ENCODE measurements at regions not wholly inside any gene's neighbourhood (a gene's known extent, or its start where the extent isn't known, plus 50 kb on each side); places are given as distances from the start of the nearest gene placed in this dataset.
A peak's percentile ranks its signal among the peaks of the same experiment; 100 is the strongest.
"Not testable (repeated sequence)": the region's sequence is repeated elsewhere in the genome, so short reads cannot be mapped to it uniquely, and the experiment has no call there.

GRCh38 chr2:88860421-88861075, 169.1 kb downstream of the RPIA start:
- DNase-seq (ENCODE audit: low spot score) = no peak

DNA sequence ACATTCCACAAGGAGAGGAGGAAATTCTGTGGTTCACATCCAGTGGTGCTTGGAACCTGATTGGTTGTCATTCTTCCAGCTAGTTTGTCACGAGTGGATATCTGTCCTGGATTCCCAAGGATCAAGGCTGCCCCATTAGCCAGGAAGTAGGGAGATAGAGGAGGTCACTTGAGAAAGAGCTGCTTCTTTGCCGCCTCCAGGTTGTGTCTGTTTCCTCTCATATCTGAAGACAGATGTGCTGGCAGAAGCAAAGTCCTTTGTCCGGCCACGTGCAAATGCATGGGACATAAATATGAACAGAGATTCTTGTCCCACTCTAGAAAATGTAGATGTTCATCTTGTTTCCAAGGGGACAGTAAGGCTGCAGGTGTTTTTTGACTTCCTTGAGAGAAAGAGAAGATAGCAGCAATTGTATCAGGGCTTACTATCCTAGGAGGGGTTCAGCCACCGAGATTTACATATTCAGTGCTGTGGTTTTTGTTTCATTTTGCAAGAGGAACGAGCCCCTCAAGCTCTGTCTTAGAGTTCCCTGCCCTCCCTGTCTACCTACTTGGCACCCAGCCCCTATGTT, 174.4 kb downstream of the RPIA start:
- no peak for DNase-seq (ENCODE audit: low spot score)

DNA sequence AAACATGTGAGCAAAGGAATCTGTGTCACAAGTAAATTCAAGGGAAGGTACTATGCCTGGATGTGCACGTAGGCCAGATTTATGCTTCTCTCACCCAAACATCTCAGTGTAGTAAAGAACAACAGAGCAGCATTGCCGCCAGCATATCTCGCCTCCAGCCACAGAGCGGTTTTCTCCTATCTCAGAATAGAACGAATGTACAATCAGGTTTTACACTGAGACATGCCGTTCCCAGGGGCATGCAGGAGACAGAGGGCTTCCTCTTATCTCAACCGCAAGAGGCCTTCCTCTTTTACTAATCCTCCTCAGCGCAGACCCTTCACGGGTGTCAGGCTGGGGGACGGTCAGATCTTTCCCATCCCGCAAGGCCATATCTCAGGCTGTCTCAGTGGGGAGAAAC, 175.3 kb downstream of the RPIA start:
- no peak for DNase-seq (ENCODE audit: low spot score)

GRCh38 chr2:88868861-88869260, 177.4 kb downstream of the RPIA start:
- no peak for DNase-seq (ENCODE audit: low spot score)

GRCh38 chr2:88870267-88870839, 178.9 kb downstream of the RPIA start:
- DNase-seq (ENCODE audit: low spot score) = no peak

DNA sequence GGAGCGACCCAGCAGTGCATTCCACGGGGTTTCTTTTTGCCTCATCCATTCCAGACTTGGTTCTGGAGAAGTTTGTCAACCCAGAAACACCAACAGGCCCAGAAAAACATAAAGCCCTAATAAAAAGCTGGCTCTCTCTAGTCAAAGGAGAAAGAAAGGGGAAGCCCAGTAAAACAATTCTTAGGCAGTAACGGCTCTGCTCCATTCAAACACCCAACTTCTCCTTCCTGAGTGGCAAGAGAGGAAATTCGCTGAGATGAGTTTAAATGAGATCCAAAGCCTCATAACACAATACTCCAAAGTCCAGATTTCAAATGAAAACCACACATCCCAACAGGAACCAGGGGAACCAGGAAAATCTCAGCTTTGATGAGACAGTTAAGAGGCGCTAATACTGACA, 179.9 kb downstream of the RPIA start:
- no peak for DNase-seq (ENCODE audit: low spot score)

GRCh38 chr2:88873620-88874019, 182.1 kb downstream of the RPIA start:
- DNase-seq (ENCODE audit: low spot score) = no peak

DNA sequence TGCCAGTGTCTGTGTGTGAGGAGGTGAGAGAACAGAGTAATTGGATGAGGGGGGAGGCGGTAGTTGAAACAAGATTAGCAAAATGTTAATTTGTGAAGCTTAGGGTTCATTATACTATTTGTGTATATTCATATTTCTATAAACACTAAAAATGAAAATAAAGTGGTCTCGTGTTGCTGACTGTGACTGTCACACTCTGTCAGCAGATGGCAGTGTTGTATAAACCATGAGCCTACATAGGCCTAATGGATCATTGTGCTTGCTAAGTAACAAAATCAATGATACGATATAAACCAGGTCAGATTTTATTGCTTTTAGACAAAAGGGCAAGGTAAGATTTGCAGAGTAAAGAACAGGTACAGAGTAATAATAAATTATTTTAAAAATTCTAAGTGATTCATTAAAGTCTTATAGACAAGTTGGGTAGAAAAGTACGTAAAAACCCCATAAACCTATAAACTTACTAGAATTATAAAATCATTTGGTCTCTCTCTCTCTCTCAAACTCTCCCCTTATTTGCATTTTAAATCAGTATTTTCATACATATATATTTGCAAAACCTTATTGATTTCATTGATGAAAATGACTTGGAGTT, 182.7 kb downstream of the RPIA start:
- DNase-seq (ENCODE audit: low spot score) = peak; percentile 55

DNA sequence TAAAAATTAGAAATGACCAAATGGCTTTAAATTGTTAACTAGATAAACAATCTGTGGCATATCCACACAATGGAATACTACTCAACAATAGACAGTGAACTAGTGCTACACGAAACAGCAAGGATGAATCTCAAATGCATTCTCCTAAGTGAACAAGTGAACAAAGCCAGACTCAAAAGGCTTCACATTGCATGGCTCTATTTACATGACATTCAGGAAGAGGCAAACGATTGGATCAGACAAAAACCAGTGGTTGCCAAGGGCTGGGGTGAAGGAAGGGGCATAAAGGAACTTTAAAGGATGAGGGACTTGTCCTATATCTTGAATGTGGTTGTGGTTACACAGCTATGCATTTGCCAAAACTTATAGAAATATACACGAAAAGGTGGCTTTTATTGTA, 184.3 kb downstream of the RPIA start:
- no peak for DNase-seq (ENCODE audit: low spot score)

DNA sequence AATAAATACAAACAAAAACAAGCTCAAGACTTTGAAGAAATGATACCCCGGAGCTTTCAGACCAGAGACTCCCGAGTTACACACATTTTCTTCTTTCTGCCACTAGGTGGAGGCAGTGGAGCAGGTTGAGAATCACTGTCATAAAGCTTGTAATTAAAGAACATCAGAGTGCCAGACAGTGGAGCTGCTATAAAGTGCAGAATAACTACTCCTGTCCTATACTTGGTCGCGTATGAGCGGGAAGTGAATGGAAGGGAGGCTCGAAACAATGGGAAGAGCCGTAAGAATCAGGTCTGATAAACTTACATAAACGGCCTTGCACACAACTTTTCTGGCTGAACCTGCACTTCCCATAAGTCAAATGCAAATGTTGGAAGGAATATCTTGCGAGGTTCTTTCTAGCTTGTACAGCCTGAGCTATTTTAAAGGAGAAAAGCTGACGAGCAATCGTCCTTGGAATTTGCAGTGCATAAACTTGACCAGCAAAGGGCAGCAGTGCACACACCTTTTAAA, 189.0 kb downstream of the RPIA start:
- peak; percentile 88 for DNase-seq (ENCODE audit: low spot score)

- DNase-seq (ENCODE audit: low spot score) = no peak
Measured at GRCh38 chr2:88885275-88885674, 193.8 kb downstream of the RPIA start.

GRCh38 chr2:88885679-88886416, 194.4 kb downstream of the RPIA start:
- no peak for DNase-seq (ENCODE audit: low spot score)

DNA sequence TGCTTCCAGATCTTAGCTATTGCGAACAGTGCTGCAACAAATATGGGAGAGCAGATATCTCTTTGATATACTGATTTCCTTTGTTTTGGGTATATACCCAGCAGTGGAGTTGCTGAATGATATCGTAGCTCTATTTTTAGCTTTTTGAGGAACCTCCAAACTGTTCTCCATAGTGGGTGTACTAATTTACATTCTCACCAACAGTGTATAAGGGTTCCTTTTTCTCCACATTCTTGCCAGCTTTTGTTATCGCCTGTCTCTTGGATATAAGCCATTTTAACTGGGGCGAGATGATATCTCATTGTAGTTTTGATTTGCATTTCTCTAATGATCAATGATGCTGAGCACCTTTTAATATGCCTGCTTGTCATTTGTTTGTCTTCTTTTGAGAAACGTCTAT, 196.0 kb downstream of the RPIA start:
- not testable (repeated sequence) for DNase-seq (ENCODE audit: low spot score)

- DNase-seq (ENCODE audit: low spot score) = no peak
Measured at GRCh38 chr2:88892207-88892606, 200.7 kb downstream of the RPIA start.

DNA sequence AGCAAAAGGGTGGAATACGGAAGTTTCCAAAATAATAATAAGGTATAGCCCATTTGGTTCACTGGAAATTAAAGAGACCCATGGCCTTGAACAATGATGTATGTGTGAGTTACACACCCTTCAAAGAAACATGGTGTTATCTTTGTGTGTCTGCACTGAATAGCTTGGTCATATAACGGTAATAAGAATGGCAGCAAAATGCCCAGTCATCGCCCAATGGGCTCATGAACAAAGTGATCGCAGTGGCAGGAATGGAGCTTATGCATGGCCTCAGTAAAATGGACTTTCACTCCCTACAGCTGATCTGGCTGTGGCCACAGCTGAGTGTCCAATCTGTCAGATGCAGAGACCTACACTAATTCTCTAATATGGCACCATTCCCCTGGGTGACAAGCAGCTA, 201.3 kb downstream of the RPIA start:
- DNase-seq (ENCODE audit: low spot score) = no peak

DNA sequence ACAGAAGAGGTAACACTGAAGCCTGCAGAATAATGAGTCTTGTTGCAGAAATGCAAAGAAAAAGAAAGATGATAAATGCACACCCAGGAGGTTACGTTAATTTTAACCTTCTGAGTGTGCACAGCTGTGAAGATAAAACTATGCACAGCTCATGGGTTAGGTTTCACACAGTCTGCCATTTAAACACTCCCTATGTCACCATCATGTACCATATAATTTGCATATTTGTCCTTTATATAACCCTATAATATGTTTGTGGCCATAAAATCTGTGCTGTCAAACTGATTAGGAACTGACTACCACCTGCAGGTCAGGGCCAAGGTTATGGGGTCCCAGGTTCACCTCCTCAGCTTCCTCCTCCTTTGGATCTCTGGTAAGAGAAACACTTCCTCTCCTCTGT, 205.5 kb downstream of the RPIA start:
- no peak for DNase-seq (ENCODE audit: low spot score)

- DNase-seq (ENCODE audit: low spot score) = no peak
Measured at GRCh38 chr2:88897715-88898114, 206.2 kb downstream of the RPIA start.

DNA sequence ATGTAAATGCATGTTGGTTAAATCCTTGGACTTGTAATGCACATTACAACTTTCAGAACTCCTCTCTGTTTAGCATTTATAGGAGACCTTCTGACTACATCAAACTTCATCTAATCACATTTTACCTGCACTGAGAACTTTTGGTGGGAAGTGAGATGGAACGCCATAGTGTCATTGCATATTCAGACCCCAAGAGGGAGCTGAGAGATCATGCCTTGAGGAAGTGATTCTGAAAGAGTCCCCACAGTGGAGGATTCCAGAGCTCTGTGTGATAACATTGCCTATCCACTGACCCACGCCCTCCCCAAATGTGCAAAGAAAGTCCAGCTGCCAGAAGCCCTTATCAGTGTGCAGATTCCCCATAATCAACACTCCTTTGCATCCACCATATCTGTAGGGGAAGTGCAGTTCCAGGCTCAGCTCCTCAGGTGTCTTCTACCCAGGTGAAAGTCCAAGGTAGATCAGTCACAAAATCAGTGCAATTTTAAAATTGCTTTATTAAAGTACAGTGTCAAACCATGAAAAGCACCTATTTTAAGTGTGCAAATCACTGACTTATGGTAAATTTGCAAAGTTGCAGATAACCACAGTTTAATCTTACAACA, 212.4 kb downstream of the RPIA start:
- peak; percentile 58 for DNase-seq (ENCODE audit: low spot score)

- no peak for DNase-seq (ENCODE audit: low spot score)
Measured at GRCh38 chr2:88913280-88913679, 221.8 kb downstream of the RPIA start.

DNA sequence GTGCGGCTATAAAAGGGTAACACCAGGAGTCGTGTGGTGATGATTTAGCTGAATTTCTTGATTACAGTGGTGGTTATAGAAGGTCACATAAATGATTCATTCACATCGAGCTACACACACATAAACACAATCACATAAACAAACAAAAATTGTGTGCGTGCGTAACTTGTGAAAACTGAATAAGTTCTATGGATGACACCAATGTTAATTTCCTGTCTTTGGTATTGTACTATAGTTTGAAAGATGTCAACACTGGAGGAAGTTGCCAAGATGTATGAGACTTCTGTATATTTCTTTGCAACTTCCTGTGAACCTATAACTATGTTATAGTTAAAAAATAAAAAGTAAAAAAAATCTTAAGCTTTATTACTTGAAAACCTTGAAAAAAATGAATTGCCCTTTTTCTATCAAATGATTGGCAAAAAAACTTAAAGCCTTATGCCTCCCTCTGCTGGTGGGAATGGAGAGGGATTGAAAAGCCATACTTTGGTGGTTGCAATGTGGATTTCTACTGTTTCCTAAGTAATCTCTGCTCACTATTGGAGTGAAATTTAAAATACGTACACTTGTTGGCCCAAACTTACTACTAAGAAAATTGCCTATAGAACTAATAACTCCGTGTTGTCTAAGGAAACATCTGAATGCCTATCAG, 227.7 kb downstream of the RPIA start:
- peak; percentile 25 for DNase-seq (ENCODE audit: low spot score)

GRCh38 chr2:88920399-88920798, 228.9 kb downstream of the RPIA start:
- not testable (repeated sequence) for DNase-seq (ENCODE audit: low spot score)

GRCh38 chr2:88924533-88924932, 233.1 kb downstream of the RPIA start:
- no peak for DNase-seq (ENCODE audit: low spot score)

All from SW480 (cell line).